T-helper 2 cell treated with Interferon-gamma antibody and Interleukin-4, amounts not matched to agents 100 ng/mL and 5 ng/mL, for 36 hours (primary cell): ENCODE measurements at regions not wholly inside any gene's neighbourhood (a gene's known extent, or its start where the extent isn't known, plus 50 kb on each side); places are given as distances from the start of the nearest gene placed in this dataset.

Experiments used
- intact Hi-C: fragments of 100-400 bp; cut with micrococcal nuclease; formaldehyde crosslinking; loops from one replicate; pipeline ENCODE4 v1.15.1; 2023

DNA sequence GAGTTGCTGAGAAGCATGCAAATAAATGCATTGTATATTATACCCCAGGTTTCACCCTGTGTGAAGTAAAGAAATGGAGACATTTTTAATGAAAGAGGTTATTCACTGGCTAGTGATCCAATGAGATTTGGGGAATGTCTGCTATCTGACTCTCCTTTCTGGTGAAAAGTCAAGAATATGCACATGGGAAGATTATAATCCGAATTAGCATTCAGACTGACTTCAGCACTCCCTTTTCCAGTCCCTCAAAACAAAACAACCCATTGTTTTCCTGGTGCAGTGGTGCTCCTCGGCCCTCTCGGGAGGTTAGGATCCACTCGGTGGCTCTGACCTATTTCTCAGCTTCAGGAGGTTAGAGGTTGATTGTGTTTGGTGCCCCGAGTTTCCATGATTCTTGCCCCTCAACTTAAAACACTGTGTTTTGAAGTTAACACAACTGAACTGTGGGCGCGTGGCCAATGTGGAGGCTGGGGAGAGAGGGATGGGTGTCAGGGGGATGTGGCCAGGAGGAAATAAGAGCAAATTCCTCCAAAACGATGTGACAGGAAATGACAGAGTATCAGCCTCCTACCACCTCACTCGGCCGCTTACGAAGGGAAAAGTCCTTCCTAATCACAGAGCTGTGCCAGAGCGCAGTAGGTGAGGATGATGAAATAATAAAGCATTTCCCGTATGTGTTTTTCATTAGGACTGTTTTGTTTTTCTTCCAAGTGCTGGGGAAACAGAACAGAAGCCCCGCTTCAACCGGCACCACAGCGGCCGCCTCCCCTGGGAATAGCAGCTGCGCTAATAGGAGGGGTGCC is 440.1 kb downstream of the MTX2 start:
- intact Hi-C loops: no loop called here

DNA sequence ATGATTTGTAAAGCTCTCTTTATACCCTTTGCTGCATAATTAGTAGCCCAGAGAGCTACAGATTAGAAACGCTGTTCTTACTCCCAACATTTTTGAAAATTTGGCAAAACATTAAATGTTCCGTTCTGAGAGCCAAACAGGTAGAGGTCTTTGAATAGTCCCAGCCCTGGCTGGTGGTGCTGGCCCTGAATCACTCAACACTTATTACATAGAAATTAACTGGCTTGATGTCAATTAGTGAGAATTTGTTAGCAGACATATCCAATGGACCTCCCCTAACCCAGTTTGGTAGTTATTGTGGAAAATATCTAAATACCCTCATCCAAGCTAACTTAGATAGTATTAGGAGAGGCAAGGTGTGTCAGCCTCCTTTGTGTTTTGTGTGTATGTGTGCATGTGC is 440.7 kb downstream of the MTX2 start:
- intact Hi-C loops: no loop called here

DNA sequence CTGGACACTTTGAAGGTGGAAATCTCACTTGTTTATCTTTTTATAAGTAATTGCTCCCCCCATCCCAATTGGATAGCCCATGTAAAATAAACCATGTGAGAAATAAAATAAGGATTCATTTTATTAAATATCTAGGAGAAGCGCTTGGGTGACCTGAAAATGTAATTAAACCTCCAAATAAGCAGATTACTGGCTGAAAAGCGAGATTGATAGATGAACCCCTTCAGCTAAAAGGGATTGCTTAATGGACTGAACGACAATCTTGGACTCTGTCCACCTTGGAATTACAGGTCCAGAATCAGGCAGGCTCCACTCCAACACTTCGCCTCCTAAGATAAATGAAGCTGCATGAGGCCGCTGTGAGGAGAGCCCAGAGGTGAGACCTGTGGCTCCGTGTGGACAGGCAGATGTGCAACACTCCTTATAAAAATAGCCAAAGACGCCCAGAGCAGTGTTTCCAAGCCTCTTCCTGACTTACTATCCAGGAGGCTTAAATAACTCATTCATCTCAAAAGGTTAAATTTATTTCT is 441.5 kb downstream of the MTX2 start:
- intact Hi-C loops: no loop called here

DNA sequence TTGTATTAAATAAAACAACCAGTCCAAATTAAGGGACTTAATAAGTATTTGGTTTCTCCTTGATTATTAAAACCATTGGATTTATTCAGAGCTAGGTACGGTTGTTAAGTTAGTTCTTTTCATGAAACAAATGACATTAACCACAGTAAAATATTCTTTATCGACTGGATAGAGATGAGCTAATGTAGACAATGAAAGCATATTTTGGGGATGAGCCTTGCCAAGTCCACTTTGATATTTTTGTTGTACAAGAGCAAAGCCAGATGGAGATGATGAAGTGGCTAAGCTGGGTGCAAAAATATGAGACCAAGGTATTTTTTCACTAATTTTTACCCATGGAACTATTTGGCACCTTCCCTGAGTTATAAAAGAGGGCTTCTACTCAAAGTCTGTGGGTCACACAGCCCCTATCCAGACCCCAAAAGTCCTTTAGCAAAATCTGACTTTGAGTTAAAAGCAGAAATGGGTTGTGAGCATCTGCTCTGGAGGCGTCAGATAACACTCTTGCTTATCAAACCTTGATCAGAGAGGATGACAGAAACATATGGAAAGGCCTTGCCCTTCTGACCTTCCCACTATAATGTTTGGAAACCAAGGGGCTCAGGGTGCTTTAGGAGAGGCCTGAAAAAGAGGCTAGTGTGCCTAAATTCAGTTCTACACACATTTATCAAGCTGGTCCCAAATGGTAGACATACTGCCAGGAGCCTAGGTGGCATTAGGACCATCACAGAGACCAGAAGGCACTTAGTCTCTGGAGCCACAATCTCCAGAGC is 456.8 kb downstream of the MTX2 start:
- intact Hi-C loops: no loop called here

DNA sequence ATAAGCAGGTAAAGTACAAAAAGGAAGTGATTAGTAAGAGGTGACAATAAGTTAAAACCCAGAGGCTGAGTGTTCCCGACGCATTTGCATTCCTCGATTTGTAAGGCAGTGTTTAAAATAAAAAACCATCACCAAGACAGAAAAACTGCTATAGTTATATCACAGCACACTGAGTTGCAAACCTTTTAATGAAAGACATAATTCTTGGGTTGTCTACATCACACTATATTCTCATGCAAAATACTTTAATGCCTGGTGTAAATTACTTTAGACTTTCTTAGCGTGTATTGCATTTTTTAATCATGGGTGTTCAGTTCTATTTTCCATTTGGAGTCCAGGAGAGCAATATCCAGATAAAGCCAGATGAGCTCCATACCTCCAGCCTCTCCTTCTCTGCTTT is 458.5 kb downstream of the MTX2 start:
- intact Hi-C loops: no loop called here

DNA sequence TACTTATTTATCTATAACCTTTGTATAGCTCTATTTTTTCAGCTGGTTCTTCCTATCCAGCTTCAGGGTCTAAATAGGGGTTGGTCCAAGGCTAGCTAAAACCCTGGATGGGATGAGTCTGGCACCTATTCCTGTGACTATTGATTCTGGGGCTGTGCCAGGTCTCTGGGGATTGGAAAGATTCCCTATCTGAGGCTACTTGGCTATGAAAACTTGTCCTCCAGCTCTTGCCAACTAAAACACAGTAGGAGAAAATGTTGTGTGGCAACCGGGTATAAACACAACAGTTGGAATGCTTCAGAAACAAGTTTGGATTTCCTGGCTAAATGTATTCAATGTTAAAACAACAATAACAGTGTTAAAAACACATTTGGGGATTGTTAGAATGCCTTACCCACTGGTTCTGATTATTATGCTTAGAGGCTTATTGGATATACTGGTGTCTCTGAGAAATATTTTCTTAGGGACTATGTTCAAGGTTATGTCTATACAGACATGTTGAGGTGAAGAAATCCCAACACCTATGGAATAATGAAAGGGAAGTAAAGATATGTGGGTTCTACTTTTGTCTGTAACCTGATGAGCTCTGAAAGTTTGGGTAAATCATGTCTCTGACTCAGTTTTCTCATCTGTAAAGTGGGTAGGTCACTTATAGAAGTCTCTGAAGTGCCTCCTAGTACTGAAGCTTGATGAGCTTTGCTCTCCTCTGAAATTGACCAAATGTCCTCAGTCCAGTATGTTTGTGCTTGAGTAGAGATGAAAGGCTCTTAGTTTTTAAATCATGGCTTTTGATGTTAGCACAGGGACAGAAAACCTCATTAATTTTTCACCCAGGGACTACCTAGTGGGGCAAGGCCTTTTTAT is 460.7 kb downstream of the MTX2 start:
- intact Hi-C loops: no loop called here

DNA sequence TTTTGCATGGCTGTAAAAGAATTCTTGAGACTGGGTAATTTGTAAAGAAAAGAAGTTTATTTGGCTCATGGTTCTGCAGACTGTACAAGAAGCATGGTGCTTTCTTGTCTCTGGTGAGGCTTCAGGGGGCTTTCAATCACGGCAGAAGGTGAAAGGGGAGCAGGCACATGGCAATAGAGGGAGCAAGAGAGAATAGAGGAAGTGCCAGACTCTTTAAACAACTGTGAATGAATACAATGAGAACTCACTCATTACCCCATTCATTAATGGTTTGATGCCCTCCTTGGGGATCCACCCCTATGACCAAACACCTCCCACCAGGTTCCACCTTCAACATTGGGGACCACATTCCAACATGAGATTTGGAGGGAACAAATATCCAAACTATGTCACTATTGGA is 463.5 kb downstream of the MTX2 start:
- intact Hi-C loops: no loop called here

DNA sequence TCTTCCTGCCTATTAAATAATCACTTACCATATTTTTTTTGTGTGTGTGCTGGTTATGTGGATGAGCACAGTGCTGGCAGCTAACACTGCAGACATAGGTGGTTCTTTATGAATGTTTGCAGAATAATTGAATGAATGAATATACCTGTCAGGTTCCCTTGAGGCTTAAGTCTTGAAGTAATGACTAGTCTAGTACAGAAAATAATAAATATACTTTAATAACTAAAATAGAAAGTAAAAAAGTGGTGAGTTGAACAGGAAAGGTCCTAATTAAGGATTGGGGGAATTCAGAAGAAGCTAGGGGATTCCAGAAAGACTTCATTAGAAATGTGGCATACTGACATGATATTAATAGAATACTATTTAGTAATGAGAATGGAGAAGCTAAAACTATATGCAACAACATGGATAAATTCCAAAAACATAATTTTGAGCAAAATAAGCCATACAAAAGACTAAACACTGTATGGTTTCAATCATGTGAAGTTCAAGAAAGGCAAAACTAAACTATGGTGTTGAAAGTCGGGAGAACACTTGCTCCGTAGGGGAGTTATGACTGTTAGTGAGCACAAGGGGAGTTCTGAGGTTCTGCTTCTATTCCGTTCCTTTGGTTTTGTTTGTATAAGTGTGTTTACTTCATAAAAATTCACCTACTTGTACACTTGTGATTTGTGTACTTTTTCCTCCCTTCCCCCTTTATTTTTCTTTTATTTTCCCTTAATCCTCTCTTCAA is 464.6 kb downstream of the MTX2 start:
- intact Hi-C loops: no loop called here

DNA sequence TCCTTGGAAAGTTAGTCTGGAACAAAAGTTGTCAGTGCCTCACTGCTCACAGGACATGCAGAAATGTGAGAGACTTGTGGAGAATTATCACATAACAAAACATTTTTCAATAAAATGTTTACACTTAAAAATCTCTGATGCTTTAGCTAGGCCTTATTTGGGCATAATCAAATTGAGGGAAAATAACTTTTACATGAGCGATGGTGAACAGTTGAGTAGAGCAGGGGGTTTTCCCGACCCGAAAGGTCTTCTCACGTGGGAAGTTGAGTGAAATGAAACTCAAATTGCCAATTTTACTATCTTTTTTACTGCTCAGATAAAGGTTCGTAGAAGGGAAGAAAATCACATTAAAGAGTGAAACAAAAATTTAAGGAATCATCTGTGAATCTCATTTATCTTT is 465.6 kb downstream of the MTX2 start:
- intact Hi-C loops: no loop called here

DNA sequence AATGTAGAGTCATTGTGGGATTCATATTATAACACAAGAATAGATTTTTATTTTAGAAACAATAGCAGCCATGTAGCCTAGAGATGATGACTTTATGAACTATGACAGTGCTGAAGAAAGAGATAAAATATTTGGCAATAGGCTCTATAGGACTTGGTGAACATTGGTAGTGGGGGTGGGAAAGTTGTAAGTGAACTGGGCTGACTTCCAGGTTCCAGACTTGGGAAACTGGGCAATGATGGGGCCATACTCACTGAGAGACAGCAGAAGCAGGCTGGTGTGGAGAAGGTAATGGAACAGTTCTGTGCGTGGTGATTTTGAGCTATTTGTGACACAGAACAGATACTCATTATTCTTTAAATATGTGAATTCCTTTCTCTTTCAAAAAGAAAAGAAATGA is 470.3 kb upstream of the HNRNPA3 start:
- intact Hi-C loops: no loop called here

DNA sequence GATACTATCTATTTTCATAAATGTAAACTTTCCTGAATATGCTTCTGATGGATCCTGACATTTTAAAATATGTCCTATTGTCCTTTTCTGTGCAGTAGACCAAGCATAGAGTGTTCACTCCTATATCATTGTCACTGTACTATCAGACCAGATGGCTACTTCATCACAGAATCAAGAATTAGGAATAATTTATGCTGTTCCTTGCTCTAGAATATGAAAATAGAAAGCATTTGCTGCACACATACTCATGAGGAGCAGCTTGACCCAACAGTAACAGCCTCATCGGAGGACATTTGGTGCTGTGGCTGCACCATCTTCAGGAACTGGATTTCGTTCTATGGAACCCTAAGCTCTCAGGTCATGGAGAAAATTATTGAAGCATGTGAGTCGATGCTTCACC is 468.9 kb upstream of the HNRNPA3 start:
- intact Hi-C loops: no loop called here

DNA sequence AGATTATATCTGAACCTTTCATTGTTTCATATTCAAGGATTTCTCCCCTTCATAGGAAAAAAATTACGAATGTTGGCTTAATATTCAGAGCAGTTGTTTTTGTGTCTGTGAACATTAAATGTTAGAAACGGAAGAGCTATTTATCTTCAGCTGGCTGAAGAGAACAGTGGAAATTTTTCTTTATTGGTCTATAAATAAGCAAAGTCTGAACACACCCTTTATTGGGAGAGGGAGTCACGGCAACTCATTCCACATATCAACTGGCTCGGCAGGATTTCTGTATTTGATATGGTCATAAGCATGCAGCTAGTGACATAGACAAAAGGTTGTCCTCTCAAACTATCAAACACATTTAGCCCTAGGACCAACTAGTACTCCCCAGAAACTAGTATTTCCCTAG is 468.4 kb upstream of the HNRNPA3 start:
- intact Hi-C loops: no loop called here

DNA sequence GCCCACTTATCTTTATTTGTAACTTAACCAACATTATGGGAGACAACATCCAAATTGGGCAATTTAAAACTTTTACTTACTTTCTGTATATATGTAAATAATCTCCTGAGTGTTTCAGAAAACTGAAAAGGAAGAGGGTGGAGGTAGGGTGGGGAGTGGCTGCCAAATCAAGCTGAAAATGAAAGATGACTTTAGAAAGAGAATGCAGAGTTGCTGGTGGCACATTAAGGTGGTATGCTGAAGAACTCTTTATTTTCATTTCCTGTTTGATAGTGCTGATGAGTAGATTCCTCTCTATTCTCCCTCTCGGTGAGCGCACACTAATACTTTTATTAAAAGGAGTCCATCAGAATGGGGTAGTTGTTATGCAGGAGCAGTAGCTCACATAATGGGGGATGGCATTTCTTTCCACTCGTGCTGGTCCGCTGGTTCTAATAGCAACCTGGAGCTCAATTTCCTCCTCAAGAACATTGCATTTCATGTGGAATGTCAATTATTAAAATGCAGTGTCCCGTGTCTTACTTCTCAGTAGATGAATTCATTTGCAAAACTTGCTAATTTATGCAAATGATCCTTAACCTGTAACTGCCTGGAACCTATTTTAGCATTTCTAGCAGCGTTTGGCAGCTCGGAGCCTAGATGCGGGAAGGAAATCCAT is 466.9 kb upstream of the HNRNPA3 start:
- intact Hi-C loops: no loop called here

DNA sequence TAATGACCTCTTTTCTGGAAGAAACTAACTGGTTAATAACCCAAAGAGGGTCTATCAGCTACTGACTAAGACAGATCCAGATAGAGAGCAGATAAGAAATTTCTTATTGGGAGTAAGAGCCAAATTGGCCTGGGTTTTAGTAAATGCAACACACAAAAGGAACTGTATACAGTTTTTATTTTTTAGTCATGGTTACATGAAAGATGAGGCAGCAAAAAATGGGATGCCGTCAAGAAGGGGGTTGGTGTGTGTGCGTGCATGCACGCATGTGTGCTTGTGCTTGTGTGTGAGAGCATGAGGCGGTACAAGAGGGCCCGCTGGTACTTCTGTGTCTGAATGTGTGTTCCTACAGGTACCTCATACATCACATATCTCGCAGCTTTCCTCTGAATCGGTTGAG is 466.2 kb upstream of the HNRNPA3 start:
- intact Hi-C loops: no loop called here

DNA sequence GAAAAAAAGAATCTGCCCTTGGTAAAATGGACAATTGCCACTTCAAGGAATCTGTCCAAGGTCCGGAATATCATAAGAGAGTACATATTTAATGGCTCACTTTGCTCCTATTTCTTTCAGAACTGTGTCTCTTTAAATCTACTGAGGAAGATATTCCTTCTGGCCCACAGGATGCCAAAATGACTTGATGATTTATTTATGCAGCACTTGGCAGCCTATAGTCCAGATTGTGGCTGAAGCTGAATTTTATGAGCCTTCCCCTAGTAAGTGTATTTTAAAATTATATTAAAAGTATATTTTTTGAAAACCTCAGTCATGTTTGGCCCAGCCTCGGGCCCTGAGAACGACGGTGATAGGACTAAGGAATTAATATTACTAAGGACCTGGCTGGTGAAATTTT is 465.1 kb upstream of the HNRNPA3 start:
- intact Hi-C loops: no loop called here

DNA sequence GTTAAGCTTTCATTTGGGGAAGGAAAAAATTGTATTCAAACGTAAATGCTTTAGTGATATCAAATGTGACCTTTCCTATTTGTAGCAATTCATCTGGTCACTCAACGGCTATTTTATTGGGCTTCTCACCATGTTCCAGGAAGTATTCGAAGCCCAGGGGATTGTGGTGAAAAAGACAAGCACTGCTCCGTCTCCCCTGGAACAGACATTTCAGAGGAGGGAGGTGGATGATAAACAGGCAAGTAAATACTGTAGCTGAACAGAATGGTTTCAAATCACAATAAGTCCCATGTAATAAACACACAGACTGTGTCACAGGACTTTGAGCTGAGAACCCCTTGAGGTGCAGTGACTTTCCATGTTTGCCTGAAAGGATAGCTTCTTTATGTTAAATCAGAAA is 464.7 kb upstream of the HNRNPA3 start:
- intact Hi-C loops: no loop called here

DNA sequence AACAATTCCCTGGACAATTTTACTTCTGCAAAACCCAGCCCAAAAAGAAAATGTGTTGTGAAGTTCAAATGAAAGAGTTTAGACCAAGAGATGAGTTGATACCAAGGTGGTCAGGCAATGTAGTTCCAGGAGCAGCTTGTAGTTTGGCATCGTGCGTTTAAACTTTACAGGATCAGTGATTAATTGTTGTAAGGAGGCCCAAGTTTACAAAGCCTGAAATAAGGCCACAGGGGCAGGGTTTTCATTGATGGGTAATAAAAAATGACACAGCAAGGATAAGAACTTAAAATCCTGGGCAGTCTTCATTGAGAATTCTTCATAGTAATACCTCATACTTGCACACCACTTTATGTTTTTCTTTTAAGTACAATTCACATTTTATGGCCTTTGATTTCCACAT is 463.9 kb upstream of the HNRNPA3 start:
- intact Hi-C loops: no loop called here

DNA sequence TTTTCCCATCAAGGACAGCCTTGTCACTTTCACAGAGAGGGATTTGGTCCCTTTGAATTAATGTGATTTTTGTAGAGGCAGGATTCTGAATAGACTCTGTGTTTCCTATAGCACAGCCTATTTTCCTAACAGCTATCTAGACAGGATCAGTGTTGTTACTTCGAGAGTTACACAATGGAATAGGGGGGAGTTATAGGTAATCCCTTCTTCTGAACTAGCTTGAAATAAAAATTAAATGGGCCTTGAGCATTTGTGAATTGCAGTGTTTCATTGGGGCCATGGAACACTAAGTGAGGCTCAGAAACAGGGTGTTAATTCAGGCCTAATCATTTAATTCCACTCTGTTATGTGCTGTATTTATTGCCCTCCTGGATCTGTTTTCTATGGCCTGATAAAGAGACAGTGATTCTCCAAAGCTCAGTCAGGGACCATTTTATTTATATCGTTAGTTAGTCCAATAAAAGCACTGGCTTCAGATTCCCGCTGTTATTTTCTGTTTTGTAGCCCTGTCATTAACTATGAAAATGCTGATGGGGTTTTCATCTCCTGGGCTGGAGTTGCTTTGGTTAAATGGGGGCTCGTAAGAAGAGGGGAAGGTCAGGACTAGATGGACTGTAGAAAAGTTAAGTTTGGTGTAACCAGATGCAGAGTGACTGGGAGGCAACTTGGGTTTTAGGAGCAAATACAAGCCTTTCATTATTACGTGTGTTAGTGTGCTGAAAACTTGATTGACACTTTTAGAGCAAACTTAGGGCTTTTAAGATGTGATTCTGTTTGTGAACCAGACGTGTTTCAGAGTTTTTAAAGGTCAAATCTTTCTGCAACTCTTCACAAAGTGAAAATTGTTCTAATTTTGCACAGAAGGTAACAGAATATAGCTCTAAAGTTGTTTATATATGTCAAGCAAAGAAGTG is 461.0 kb upstream of the HNRNPA3 start:
- intact Hi-C loops: no loop called here

DNA sequence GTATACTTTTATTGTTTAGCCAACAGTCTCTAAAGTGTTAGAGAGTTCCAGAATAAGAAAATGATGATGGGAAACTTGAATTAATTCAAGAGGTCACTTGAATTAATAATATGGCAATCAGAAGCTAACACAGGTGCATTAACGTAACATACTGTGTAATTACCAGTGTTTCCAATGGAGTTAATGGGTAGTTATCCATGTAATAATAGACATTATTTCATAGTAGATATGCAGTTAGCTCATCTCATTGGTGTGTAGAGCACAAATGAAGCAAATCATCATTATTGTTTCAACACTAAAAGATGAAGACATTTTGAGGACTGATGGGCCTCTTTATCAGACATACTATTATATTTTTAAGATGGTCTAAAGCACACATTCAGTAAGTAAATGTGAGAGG is 460.3 kb upstream of the HNRNPA3 start:
- intact Hi-C loops: no loop called here

DNA sequence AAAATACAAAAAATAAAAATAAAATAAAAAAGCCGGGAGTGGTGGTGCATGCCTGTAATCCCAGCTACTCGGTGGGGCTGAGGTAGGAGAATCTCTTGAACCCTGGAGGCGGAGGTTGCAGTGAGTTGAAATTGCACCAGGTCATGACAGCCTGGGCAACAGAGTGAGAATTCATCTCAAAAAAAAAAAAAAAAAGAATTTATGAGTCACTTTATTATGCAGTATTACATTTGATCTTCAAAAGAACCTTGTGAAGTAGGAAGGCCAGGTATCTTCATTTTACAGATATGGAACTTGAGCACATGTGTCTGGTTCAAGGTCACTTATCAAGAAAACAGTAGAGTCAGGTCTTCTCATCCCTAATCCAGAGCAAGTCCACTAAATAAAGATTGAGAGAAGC is 459.4 kb upstream of the HNRNPA3 start:
- intact Hi-C loops: no loop called here
